ENCODE measurements at regions not wholly inside any gene's neighbourhood (a gene's known extent, or its start where the extent isn't known, plus 50 kb on each side); places are given as distances from the start of the nearest gene placed in this dataset.

DNA sequence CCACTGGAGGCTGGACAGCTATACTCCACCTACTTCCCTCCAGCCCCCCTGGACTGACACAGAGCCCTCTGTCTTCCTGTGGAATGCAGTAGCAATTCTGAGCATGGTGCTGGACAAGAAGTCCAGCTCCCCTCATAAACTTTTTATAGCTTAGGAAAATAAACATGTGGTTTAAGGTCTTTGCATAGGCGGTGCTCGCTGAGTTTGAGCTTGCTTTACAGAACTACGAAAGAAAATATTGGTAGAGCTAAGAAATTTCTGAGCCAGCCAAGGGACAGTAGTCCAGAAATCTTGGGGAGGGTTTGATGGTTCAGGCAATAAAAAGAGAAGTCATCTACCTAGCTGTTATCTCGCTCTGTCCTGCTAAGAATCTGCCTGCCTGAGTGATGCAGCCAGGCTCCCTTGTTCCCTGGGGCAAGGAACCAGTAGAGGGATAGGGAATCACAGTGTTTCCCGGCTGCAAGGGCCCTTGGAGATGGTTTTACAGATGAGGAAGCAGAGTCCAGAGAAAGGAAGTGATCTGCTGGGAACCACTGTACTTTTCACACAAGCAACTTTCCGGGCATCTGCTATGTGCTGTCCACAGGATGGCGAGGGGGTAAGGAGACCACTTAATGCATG lies 343.4 kb downstream of the CDC5L start:
- Histone ChIP-seq H3K9me3 (ENCODE audit: control insufficient read depth, low read depth, low read length) (no peaks in the 10 kb centered on the region), H2BK5ac (ENCODE audit: insufficient read length, low read length) (no peak overlapping the region), H3K4me2 (ENCODE audit: insufficient read depth, insufficient read length, low read length) (no peak overlapping the region), H3K56ac (ENCODE audit: insufficient read length, low read depth, low read length) (no peak overlapping the region), H3K79me2 (ENCODE audit: insufficient read depth, low read length) (no peaks in the 10 kb centered on the region), H3K79me1 (ENCODE audit: insufficient read depth, low read depth, low read length, poor library complexity, severe bottlenecking) (no peaks in the 10 kb centered on the region), H3K27ac (ENCODE audit: insufficient read length, low read depth, low read length) (no peak overlapping the region), H3K4me1 (ENCODE audit: insufficient read depth, low read length) (no peaks in the 10 kb centered on the region), H3K23ac (ENCODE audit: insufficient read length, low read depth, low read length) (no peak overlapping the region), H4K20me1 (ENCODE audit: control insufficient read depth, insufficient read depth, insufficient read length) (no peaks in the 10 kb centered on the region), H2AFZ (ENCODE audit: low read length) (no peak overlapping the region), H3K9ac (ENCODE audit: extremely low read depth, insufficient read length, low read length) (no peak overlapping the region), H2AK5ac (ENCODE audit: insufficient read length, low read length) (no peak overlapping the region), H3K4ac (ENCODE audit: low read depth, low read length) (no peak overlapping the region), H3K23me2 (ENCODE audit: insufficient read length, low read depth, low read length, poor library complexity, severe bottlenecking) (no peaks in the 10 kb centered on the region), H2BK12ac (ENCODE audit: insufficient read length, low read depth, low read length) (no peak overlapping the region), H3K27me3 (ENCODE audit: insufficient read depth, low read length) (no peaks in the 10 kb centered on the region), H4K8ac (replicated peaks; ENCODE audit: insufficient read length, low read depth, low read length) (no peak overlapping the region), H3K18ac (ENCODE audit: insufficient read length, low read depth, low read length) (no peak overlapping the region), H4K5ac (ENCODE audit: insufficient read length, low read depth, low read length) (no peak overlapping the region), H2BK120ac (ENCODE audit: low read depth, low read length, poor library complexity, severe bottlenecking) (no peak overlapping the region), H2BK20ac (ENCODE audit: low read depth, low read length, poor library complexity, severe bottlenecking) (no peak overlapping the region), H3T11ph (ENCODE audit: low read length) (no peak overlapping the region), H3K14ac (ENCODE audit: insufficient read depth, low read length) (no peak overlapping the region; the same call in 1 of the 2 replicates), H4K91ac (ENCODE audit: insufficient read length, low read depth, low read length) (no peak overlapping the region), H2BK15ac (ENCODE audit: low read depth, low read length) (no peak overlapping the region)
- DNase-seq: no peak
- H3K9me3 Mint-ChIP-seq: no peaks in the 10 kb centered on the region
- peak overlapping the region in 1 of 3 experiments; percentile 66; a peak in 3 of 7 replicates for H3K27ac Mint-ChIP-seq
- no peak for TF ChIP-seq CTCF (conservative IDR thresholded peaks at IDR 0.05)
- no peaks in the 10 kb centered on the region for H3K36me3 Mint-ChIP-seq (ENCODE audit: insufficient read depth in 1 of 3, low read depth in 3 of 3)
- H3K4me1 Mint-ChIP-seq: peaks cover 3 to 4% of the 10 kb centered on the region in 2 experiments; a peak in 1 of 4 replicates
- no peak overlapping the region for H3K4me3 Mint-ChIP-seq
- WGBS (ENCODE audit: extremely low coverage, insufficient read length, low lambda C conversion rate): no CpG with 5 or more reads among the region's 7 CpGs
- peaks cover under 1% of the 10 kb centered on the region for H3K27me3 Mint-ChIP-seq (ENCODE audit: low read depth)

All from H9 (cell line).